H4 (cell line): ENCODE measurements at regions not wholly inside any gene's neighbourhood (a gene's known extent, or its start where the extent isn't known, plus 50 kb on each side); places are given as distances from the start of the nearest gene placed in this dataset.

Experiments used
- DNase-seq: peaks from one replicate; pipeline ENCODE4 v3.0.0-alpha.2; 2015; ENCODE audit warnings: low spot score

DNA sequence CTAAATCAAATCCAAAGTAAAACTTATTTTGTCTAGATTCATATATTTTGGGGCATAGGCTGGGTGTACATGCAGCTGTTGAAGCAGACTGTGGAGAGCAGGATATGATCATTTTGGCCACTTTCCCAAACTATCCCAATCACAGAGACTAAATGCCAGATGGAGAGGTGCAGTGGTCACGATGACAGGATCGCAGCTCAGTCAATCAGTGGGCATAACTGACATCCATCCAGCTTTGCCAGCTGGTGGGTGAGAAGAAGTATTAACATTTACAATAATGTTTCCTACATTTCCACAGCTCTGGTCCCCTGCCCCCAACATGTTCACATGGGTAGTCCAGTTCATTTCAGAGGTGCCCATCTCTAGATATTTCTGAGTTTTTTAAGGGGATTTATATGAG is 255.5 kb upstream of the SESN3 start:
- DNase-seq, result no peak

GRCh38 chr11:95485115-95485900 is 254.3 kb upstream of the SESN3 start:
- no peak for DNase-seq

GRCh38 chr11:95483339-95483738 is 252.3 kb upstream of the SESN3 start:
- DNase-seq, result no peak

GRCh38 chr11:95478003-95478402 is 247.0 kb upstream of the SESN3 start:
- DNase-seq, result no peak

- DNase-seq, result no peak
Observed at GRCh38 chr11:95469258-95469657, 238.3 kb upstream of the SESN3 start.

DNA sequence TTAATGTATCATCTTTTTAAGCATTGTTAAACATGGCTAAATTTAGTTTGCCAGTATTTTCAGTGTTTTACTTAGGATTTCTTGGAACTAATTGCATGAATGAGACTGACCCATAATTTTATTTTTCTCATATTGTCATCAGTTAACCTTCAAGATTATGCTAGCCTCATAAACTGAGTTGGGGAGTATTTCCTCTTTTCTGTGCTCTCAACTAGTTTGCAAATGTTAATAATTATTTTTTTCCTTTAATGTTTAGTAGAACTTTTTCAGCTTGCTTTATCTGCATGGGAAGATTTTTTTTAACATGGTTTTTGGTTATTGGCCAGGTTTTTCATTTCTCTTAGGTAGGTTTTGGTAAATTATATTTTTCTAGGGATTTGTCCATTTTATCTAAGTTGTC is 235.4 kb upstream of the SESN3 start:
- no peak for DNase-seq

- DNase-seq, result no peak
Observed at GRCh38 chr11:95465887-95466286, 234.9 kb upstream of the SESN3 start.

DNA sequence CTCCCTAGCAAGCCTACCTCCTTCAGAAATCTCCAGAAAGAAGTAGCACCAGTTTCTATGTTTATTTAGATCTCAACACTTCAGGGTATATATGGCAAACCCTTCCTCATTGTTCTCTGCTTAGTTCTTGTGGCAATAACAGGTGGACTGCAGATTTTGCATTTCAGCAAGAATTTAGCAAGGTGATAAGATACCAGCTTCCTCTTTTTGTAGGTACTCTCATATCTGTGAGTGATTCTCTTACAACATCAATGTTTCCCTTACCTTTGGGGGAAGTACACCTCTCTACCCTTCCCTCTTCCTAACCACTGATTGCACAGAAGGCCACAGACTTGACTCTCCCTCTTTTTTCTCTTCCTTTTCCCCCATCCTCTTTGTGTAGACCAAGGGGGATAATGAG is 230.9 kb upstream of the SESN3 start:
- DNase-seq, result no peak

DNA sequence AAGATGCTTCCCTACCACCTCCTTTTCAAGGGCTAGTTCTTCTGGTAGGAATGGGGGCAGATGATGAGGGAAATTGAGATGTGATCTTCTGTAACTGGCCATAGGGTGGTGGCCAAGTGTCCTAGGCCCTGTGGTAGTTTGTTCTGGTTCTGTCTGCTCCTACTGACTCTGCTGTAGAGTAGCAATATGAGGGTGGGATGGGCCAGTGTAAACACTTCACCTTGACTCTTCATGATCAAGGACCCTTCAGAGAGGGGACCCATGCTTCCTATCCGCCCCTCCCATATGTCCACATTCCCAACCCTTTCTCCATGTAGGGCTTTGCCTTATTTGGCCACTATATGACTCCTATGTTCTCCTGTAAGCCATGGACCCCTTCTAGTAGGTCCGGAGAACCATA is 230.3 kb upstream of the SESN3 start:
- DNase-seq, result no peak

GRCh38 chr11:95459291-95460042 is 228.5 kb upstream of the SESN3 start:
- no peak for DNase-seq

- DNase-seq, result no peak
Observed at GRCh38 chr11:95456714-95457491, 225.9 kb upstream of the SESN3 start.

DNA sequence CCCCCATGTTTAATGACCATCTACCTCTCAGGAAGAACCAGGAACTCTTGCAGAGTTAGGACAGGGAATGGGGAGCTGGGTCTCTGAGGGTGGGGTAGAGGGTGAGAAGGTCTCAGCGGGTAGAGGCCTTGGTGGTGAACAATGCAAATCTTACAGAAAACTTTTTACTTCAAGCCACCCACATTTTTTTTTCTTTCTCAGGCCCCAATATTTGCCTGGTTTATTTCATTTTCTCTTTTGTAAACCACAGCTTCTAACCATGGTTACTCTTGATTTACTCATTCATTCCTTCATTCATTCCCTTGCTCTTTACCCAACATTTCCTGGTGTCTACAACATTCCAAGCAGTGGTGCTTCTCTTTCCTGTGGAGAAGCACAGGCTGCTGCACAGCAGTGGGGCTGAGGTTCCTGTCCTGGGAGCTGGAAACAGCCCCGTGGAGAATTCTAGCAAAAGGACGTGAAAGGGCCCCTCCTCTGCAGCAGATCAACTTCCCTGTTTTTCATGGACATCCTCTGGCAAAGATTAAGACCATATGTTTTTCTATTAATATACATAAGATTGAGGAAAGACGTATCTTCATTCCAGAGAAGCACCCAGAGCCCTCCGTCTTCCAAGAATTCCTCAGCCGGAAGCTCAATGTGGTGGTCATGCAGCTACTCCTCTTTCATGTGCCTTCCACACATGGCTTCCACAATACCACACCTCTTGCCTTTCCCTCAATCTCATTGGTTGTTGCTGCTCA is 224.4 kb upstream of the SESN3 start:
- DNase-seq, result no peak

DNA sequence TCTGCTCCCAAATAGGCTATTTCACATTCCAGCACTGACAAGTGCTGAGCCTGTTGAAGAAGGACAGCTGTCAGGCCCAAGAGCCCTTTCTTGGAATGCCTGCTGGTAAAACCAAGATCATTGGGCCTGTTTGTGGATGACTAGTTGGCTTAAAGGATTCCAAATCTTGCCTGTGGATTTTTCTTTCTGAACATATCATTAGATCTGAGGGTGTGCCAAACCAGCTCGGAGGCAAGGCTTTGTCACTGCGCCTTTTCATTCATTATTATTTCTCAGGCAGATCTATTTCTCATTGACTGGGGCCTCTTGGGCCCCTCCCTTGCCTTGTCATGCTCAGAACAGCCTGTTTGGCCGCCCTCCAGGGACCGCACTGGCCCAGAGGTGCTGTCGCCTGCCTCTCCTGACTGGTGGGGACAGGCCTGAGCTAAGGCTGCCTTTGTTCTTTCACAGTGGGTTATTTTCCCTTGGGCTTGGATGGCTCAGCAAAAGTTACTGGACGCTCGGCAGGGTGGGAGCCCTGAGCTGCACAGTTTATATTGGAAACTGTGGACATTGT is 222.7 kb upstream of the SESN3 start:
- peak; percentile 84 for DNase-seq

DNA sequence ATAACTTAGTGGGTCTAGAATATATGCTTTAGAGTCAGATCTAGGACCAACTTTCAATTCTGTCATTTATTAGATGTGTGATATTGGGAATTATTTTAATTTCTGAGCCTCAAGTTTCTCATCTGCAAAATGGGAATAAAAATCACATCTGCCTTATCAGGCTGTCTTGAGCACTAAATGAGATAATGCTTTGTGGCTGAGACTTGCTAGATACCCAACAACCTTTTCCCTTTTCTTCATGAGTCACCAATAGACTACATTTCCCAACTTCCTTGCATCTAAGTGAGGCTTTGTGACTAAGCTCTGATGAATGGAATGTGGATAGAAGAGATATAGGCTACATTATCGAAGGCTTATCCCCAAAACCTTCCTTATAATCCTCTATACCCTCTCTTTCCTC is 220.7 kb upstream of the SESN3 start:
- DNase-seq, result peak; percentile 36

DNA sequence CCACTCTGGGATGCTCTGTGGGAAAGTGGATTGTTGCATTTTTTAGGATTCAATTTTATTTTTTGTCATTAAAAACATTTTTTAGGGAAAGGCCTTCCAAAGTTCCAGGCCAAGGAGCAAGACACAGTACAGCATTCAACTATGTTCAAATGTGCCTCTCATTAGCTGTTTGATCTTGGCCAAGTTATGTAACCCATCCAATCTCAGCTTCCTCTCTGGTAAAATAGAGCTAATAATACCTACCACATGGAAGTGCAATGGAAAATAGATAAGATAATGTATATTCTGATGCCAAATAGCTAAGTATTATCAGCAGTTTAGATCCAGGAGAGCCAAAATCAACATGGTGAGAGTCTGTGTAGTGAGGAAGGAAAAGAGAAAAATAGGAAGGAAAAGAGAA is 220.3 kb upstream of the SESN3 start:
- no peak for DNase-seq

DNA sequence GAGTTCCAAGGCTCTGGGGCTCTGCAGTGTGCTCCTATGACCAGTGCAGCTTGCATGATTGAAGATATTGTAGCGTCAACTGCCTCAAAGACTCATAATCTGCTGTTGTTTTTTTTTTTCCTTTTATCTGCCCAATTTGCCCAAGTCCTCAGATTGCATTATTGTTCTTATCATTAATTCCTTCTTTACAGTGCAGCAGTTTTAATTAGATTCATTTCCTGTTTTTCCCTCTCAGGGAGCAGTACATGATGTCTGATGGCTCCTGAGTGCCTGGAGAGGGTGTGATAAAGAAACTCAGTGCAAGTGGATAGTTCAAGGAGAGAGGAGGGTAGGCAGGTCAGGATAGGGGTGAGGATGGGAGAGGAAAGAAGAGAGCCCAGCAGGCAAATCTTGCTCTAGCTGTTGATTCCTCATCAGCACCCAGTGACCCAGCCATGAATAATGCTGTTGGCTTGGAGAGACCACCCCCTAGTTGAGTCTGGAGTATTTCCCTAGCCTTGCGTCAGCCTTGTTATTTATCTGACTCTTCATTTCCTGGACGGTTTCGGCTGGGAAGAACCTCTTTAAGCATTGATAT is 219.6 kb upstream of the SESN3 start:
- no peak for DNase-seq

GRCh38 chr11:95445746-95446333 is 214.8 kb upstream of the SESN3 start:
- no peak for DNase-seq

DNA sequence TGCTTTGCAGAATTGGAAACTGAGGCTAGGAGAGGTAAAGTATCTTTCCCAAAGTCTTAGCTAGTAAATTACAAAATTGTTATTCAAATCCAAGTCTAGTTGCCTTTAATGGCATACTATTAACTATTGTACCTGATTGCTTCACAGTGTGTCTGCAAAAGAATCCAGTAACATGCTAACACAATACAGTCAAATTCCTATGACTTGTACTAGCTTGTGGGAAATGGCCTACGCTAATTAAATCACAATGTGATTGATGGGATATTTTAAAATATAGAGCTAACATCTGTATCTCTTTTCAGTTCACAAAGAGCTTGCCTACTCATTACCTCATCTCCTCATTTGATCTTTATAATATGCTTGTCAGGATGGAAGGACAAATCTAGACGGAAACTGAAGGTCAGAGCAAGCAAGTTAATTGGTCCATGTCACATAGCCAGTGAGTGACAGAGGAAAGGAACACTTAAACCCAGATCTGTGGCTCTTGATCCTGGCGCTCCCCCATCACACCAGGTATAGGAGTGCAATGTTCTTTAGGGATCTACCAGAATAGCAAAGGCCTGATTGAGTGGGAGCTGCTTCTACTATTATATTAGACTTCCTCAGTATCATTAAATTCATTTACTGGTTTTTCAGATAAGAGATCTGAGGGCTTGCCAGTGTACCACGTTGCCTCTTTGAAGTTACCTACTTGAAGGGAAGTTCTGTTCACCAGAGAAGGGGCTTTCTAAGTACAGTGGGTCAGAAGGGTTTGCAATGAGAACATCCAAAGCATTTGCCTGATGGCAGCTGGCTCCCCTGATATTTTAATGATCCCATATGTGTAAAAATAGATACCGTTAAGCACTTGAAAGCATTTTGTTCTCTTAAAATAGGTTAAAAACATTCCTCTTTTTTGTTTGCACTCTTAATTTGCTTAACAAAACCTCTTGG is 213.6 kb upstream of the SESN3 start:
- DNase-seq, result no peak

GRCh38 chr11:95443386-95443785 is 212.4 kb upstream of the SESN3 start:
- no peak for DNase-seq
